GM13977 (cell line): ENCODE measurements at regions not wholly inside any gene's neighbourhood (a gene's known extent, or its start where the extent isn't known, plus 50 kb on each side); places are given as distances from the start of the nearest gene placed in this dataset.

ENCODE experiments used
- DNase-seq: peaks from one replicate; pipeline ENCODE4 v3.0.0; 2012; ENCODE audit warnings: low spot score
- CTCF ChIP-seq: IDR thresholded peaks from 2 replicates; pipeline ENCODE4 v1.5.1; 2012; ENCODE audit warnings: mild to moderate bottlenecking, control low read depth; ENCODE audit not compliant: insufficient read depth; ENCODE audit errors: extremely low read depth, missing control alignments
- in situ Hi-C: fragments of 300-500 bp; cut with MboI; formaldehyde crosslinking; loops from one replicate; pipeline ENCODE4 v1.12.0; 2022; ENCODE audit warnings: low sequenced_read_pairs, low pct_unique_long_range_greater_than_20kb, mixed read lengths, inconsistent platforms; ENCODE audit not compliant: unreplicated experiment

GRCh38 chr12:58143498-58143995 lies 202.2 kb downstream of the ATP23 start:
- in situ Hi-C loops, result no loop called here
- no peak for DNase-seq
- no peak for TF ChIP-seq CTCF

- TF ChIP-seq CTCF, result no peak
- in situ Hi-C loops, result no loop called here
- no peak for DNase-seq
Measured at GRCh38 chr12:58148405-58148804, 207.0 kb downstream of the ATP23 start.

DNA sequence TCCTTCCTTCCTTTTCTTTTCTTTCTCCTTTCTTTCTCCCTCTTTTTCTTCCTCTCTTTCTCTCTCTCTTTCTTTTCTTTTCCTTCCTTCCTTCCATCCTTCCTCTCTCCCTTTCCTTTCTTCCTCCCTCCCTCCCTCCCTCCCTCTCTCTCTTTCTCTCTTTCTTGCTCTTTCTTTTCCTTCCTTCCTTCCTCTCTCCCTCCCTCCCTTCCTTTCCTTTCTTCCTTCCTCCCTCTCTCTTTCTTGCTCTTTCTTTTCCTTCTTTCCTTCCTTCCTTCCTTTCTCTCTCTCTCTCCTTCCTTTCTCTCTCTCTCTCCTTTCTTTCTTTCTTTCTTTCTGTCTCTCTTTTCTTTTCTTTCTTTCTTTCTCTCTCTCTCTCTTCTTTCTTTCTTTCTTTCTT lies 207.6 kb downstream of the ATP23 start:
- in situ Hi-C loops, result no loop called here
- DNase-seq, result no peak
- no peak for TF ChIP-seq CTCF

DNA sequence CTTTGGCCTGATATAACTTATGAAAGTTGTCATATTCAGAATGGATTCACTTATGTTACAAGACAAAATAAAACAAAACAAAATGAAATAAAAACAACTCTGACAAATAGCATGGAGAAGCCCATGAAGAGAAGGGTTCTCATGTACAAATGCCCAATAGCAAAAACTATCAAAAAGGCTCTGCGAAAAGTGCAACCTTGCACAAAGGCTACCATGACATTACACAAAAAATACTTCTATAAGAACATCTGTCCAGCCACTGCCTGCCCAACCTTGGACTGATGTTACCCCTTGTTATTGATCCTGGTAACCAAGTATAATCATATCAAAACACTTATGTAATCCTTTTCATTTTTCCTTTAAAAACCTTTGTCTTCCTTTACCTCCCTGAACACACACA lies 213.0 kb downstream of the ATP23 start:
- in situ Hi-C loops, result no loop called here
- no peak for DNase-seq
- no peak for TF ChIP-seq CTCF

DNA sequence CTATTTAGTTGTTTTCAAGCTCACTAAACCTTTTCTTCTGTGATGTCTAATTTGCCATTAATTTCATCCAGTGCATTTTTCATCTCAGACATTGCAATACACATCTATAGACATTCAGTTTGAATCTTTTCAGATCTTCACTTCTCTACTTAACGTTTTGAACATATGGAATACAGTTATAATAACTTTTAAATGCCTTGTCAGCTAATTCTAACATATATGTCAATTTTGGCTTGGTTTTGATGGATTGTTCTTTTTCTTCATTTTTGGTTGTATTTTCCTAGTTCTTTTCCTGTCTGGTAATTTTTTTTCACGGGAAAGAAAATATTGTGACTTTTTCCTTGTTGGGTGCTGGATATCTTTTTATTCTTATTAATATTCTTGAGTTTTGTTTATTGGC lies 215.3 kb downstream of the ATP23 start:
- DNase-seq, result no peak

DNA sequence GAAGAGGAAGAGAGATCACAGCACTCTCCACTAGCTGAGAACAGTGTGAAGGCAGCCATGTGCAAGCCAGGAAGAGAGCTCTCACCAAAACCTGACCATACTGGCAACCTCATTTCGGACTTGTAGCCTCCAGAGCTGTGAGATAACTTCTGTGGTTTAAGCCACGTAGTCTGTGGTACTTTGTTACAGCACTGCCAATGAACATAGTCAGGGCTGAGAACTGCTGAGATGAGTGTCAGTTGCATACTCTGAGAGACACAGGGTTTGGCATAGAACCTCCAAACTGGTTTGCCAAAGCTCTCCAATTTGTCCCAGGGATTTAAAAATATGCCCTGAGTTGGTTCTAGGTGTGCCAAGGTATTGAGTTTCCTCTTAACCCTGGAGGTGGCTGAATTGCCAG lies 218.6 kb downstream of the ATP23 start:
- TF ChIP-seq CTCF, result no peak
- no peak for DNase-seq
- in situ Hi-C loops, result no loop called here

More for the DNA sequence above, 215.3 kb downstream of the ATP23 start:
- in situ Hi-C loops, result no loop called here
- no peak for TF ChIP-seq CTCF

DNA sequence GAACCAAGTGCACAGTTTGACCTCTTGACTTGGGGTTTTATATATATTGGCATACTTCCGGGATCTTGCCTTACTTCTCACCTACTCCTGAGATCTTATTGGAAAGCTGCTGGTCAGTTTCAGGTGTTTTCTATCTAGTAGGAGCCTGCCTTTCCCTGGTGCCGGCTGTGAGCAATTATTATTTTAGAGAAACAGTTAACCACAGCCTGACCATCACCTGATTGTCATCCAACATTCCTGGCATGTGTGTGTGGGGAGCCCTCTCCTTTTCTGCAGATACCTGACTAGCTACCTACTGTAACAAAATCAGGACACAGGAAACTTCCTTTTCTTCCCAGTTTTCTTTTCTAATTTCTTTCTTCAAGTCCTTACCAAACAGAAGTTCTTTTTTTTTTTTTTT lies 220.4 kb downstream of the ATP23 start:
- TF ChIP-seq CTCF, result no peak
- DNase-seq, result no peak
- in situ Hi-C loops, result no loop called here
